K562 (cell line): ENCODE measurements at regions not wholly inside any gene's neighbourhood (a gene's known extent, or its start where the extent isn't known, plus 50 kb on each side); places are given as distances from the start of the nearest gene placed in this dataset.

Experiments
- ATAC-seq: fragments of 200-7000 bp; cut with Tn5 transposase; 3 replicates; pipeline ENCODE4 v1.9.1; 2020; ENCODE audit warnings: moderate library complexity
- BruUV-seq: library from RNA; stranded (reverse); fragments of 400-500 nt; replicated peaks from 2 replicates; lab custom pipeline; 2021; lab: Mats Ljungman, UMichigan
- CTCF ChIA-PET: fragments of 300-600 bp; formaldehyde crosslinking; extraction: SDS; loops from one replicate; lab custom pipeline; 2021; ENCODE audit warnings: low intra/inter-chr PET ratio; lab: Yijun Ruan, JAX
- POLR2A ChIA-PET: fragments of 300-600, 350-650 bp; sonication (Branson Sonifier 250); formaldehyde crosslinking; extraction: SDS; loops from one replicate; lab custom pipeline; 2021; ENCODE audit warnings: antibody characterized with exemption, inconsistent platforms; lab: Yijun Ruan, JAX
- DNase-seq, 4 experiments: peaks; one replicate each; pipeline versions ENCODE4 v3.0.0 to v3.0.0-alpha.2; 2011 to 2018; ENCODE audit warnings: low spot score in 3 of 4, mixed read lengths in 3 of 4; ENCODE audit errors: extremely low read depth in 1 of 4
- FAIRE-seq: peaks from 2 replicates; lab custom pipeline; 2011; peaks lifted over from hg19 to GRCh38; lab: Jason Lieb, UNC
- H2AFZ ChIP-seq: 2 replicates; pipeline ENCODE4 v1.6.0; 2011; ENCODE audit warnings: low read depth, low read length, control low read depth, inconsistent platforms
- H3K27ac ChIP-seq: fragments of 200-600 bp; 3 replicates; pipeline ENCODE4 v1.8.0; 2011; ENCODE audit warnings: low read depth, mild to moderate bottlenecking, control low read depth, inconsistent platforms, low read length, moderate library complexity, mixed read lengths; ENCODE audit errors: extremely low read depth
- H3K27me3 ChIP-seq, 2 experiments: fragments of 300-600 bp in 1 of 2; 2 replicates in 1 of 2; 3 replicates in 1 of 2; pipeline versions ENCODE4 v1.6.0 to v1.8.0; 2011; ENCODE audit warnings: inconsistent platforms in 2 of 2, low read length in 2 of 2, mild to moderate bottlenecking in 1 of 2, mixed read lengths in 1 of 2, moderate library complexity in 1 of 2; ENCODE audit not compliant: control insufficient read depth in 2 of 2, insufficient read depth in 2 of 2
- H3K36me3 ChIP-seq: fragments of 300-600 bp; 3 replicates; pipeline ENCODE4 v1.8.0; 2011; ENCODE audit warnings: mild to moderate bottlenecking, low read length, inconsistent platforms; ENCODE audit not compliant: control insufficient read depth, insufficient read depth
- H3K4me1 ChIP-seq, 2 experiments: fragments of 200-600 bp in 1 of 2; replicated peaks in 1 of 2; 2 replicates in 1 of 2; 3 replicates in 1 of 2; pipeline versions ENCODE4 v1.5.1 to v1.8.0; 2011; ENCODE audit warnings: inconsistent platforms in 2 of 2, low read length in 2 of 2, mild to moderate bottlenecking in 1 of 2, mixed read lengths in 1 of 2, moderate library complexity in 1 of 2; ENCODE audit not compliant: control insufficient read depth in 2 of 2, insufficient read depth in 2 of 2
- H3K4me2 ChIP-seq: 2 replicates; pipeline ENCODE4 v1.6.1; 2011; ENCODE audit warnings: low read length, control low read depth, inconsistent platforms, mixed read lengths; ENCODE audit not compliant: insufficient read depth
- H3K4me3 ChIP-seq: fragments of 200-600 bp; sonication (generic), shearing (Covaris generic); 2 replicates; pipeline ENCODE4 v1.5.1; 2016; ENCODE audit warnings: control low read depth, inconsistent platforms
- H3K79me2 ChIP-seq: fragments of 200-600 bp; 3 replicates; pipeline ENCODE4 v1.8.0; 2011; ENCODE audit warnings: low read length, inconsistent platforms; ENCODE audit not compliant: control insufficient read depth, insufficient read depth
- H3K9ac ChIP-seq, 2 experiments: 2 replicates each; pipeline versions ENCODE4 v1.6.0 to v1.6.1; 2011; ENCODE audit warnings: low read depth in 2 of 2, low read length in 2 of 2, control low read depth in 1 of 2, inconsistent platforms in 1 of 2, mild to moderate bottlenecking in 1 of 2, mixed read lengths in 1 of 2; ENCODE audit not compliant: insufficient read depth in 1 of 2
- H3K9me1 ChIP-seq: one replicate; pipeline ENCODE4 v1.6.0; 2011; ENCODE audit warnings: inconsistent platforms, mild to moderate bottlenecking, low read length, moderate library complexity; ENCODE audit not compliant: control insufficient read depth, insufficient read depth
- H3K9me3 ChIP-seq: replicated peaks from 2 replicates; pipeline ENCODE4 v1.5.1; 2011; ENCODE audit warnings: low read depth, low read length, inconsistent platforms; ENCODE audit not compliant: control insufficient read depth, insufficient read depth
- H4K20me1 ChIP-seq: replicated peaks from 2 replicates; pipeline ENCODE4 v1.6.1; 2011; ENCODE audit warnings: low read length, inconsistent platforms, mixed read lengths; ENCODE audit not compliant: control insufficient read depth, insufficient read depth
- CC2D1A ChIP-seq: fragments of 450-650 bp; IDR thresholded peaks from 2 replicates; pipeline ENCODE4 v1.6.1; 2017; ENCODE audit warnings: mild to moderate bottlenecking
- DEAF1 ChIP-seq: fragments of 450-650 bp; formaldehyde crosslinking; IDR thresholded peaks from 2 replicates; pipeline ENCODE4 v1.4.0; 2020; ENCODE audit warnings: mild to moderate bottlenecking, moderate library complexity
- FOXA1 ChIP-seq: fragments of 450-650 bp; IDR thresholded peaks from 2 replicates; pipeline ENCODE4 v1.6.1; 2016; ENCODE audit warnings: mild to moderate bottlenecking, borderline replicate concordance
- MLLT1 ChIP-seq, 2 experiments: fragments of 450-650 bp; IDR thresholded peaks; 2 replicates each; pipeline ENCODE4 v1.6.1; 2016
- RBFOX2 ChIP-seq: fragments of 200-400 bp; formaldehyde crosslinking; IDR thresholded peaks from 2 replicates; pipeline ENCODE4 v1.6.1; 2017; ENCODE audit warnings: low read depth, mild to moderate bottlenecking, low read length, moderate library complexity
- SAP30 ChIP-seq: fragments of 200-600 bp; sonication (generic); IDR thresholded peaks from 2 replicates; pipeline ENCODE4 v1.6.1; 2012; ENCODE audit warnings: borderline replicate concordance, low read depth, mild to moderate bottlenecking, moderate library complexity, low read length, control low read depth, inconsistent platforms; ENCODE audit not compliant: insufficient read depth, poor library complexity, severe bottlenecking
- U2AF2 ChIP-seq: fragments of 200-400 bp; formaldehyde crosslinking; optimal IDR thresholded peaks from 2 replicates; pipeline ENCODE3; 2017; ENCODE audit warnings: low read depth, mild to moderate bottlenecking, low read length
- ZNF3 ChIP-seq: fragments of 250-450 bp; sonication (Bioruptor Pico); IDR thresholded peaks from 2 replicates; pipeline ENCODE4 v1.5.0; 2021; ENCODE audit warnings: mild to moderate bottlenecking, moderate library complexity
- ZNF445 ChIP-seq: fragments of 250-450 bp; sonication (Bioruptor Pico); IDR thresholded peaks from 2 replicates; pipeline ENCODE4 v1.4.0; 2020; ENCODE audit warnings: low read depth, mild to moderate bottlenecking, moderate library complexity
- ZNF551 ChIP-seq: fragments of 250-450 bp; sonication (Bioruptor Pico); IDR thresholded peaks from 2 replicates; pipeline ENCODE4 v1.5.0; 2021; ENCODE audit warnings: mild to moderate bottlenecking, moderate library complexity
- ZNF696 ChIP-seq: fragments of 250-450 bp; sonication (Bioruptor Pico); conservative IDR thresholded peaks from 2 replicates; pipeline ENCODE4 v1.4.0; 2020; ENCODE audit warnings: mild to moderate bottlenecking, moderate library complexity
- ZNF707 ChIP-seq: fragments of 250-450 bp; sonication (Bioruptor Pico); conservative IDR thresholded peaks from 2 replicates; pipeline ENCODE4 v1.8.0; 2022; ENCODE audit warnings: inconsistent platforms, mild to moderate bottlenecking, moderate library complexity
- WGBS: fragments of 100-300 bp; shearing (Covaris generic); methylation state at CpG from one replicate; pipeline ENCODE4 v1.1.6; 2016; ENCODE audit warnings: low coverage, mixed read lengths; ENCODE audit not compliant: insufficient coverage; ENCODE audit errors: missing lambda C conversion rate; 5-methylcytosine and 5-hydroxymethylcytosine counted together
- in situ Hi-C: fragments of 300-500 bp; cut with MboI; formaldehyde crosslinking; loops from 4 replicates; pipeline ENCODE4 v1.15.0; 2018; ENCODE audit warnings: inconsistent platforms, mixed read lengths
- intact Hi-C: fragments of 100-400 bp; cut with micrococcal nuclease; formaldehyde crosslinking; loops from 2 replicates; pipeline ENCODE4 v1.14.2; 2022

- DNase-seq (no peak), FAIRE-seq (no peak), ATAC-seq (no peak)
- POLR2A ChIA-PET: no interaction called here
- H3K36me3 ChIP-seq: no peaks in the 10 kb centered on the region
- H3K4me2 ChIP-seq: no peak overlapping the region
- H3K27ac ChIP-seq: no peak overlapping the region
- no peaks in the 10 kb centered on the region for H3K4me1 ChIP-seq
- no peaks in the 10 kb centered on the region for H3K9me3 ChIP-seq
- in situ Hi-C loops: no loop called here
- no peak overlapping the region for H3K4me3 ChIP-seq
- H3K79me2 ChIP-seq: no peaks in the 10 kb centered on the region
- H3K9me1 ChIP-seq: no peaks in the 10 kb centered on the region
- H3K27me3 ChIP-seq: no peaks in the 10 kb centered on the region
- CTCF ChIA-PET: no interaction called here
- H3K9ac ChIP-seq: no peak overlapping the region
- no peaks in the 10 kb centered on the region for H4K20me1 ChIP-seq
- H2AFZ ChIP-seq: no peak overlapping the region
- no TSS peak for BruUV-seq
- intact Hi-C loops: no loop called here
- WGBS: 0% methylated on average over 3 of the region's 3 CpGs
- TF ChIP-seq CC2D1A: no peak
- no peak for TF ChIP-seq U2AF2
- no peak for TF ChIP-seq FOXA1
- no peak for TF ChIP-seq ZNF3
- TF ChIP-seq ZNF445 (CRISPR knock-in tag): no peak
- no peak for TF ChIP-seq SAP30
- TF ChIP-seq ZNF551 (CRISPR knock-in tag): no peak
- TF ChIP-seq MLLT1 (IDR thresholded peaks at IDR 0.05): no peak
- TF ChIP-seq ZNF696: no peak
- TF ChIP-seq DEAF1 (CRISPR knock-in tag): no peak
- no peak for TF ChIP-seq RBFOX2
- no peak for TF ChIP-seq ZNF707 (CRISPR knock-in tag)
These were observed 105.7 kb downstream of the LURAP1L start for GRCh38 chr9:12880406-12881015.
